ENCODE measurements at regions not wholly inside any gene's neighbourhood (a gene's known extent, or its start where the extent isn't known, plus 50 kb on each side); places are given as distances from the start of the nearest gene placed in this dataset.

DNA sequence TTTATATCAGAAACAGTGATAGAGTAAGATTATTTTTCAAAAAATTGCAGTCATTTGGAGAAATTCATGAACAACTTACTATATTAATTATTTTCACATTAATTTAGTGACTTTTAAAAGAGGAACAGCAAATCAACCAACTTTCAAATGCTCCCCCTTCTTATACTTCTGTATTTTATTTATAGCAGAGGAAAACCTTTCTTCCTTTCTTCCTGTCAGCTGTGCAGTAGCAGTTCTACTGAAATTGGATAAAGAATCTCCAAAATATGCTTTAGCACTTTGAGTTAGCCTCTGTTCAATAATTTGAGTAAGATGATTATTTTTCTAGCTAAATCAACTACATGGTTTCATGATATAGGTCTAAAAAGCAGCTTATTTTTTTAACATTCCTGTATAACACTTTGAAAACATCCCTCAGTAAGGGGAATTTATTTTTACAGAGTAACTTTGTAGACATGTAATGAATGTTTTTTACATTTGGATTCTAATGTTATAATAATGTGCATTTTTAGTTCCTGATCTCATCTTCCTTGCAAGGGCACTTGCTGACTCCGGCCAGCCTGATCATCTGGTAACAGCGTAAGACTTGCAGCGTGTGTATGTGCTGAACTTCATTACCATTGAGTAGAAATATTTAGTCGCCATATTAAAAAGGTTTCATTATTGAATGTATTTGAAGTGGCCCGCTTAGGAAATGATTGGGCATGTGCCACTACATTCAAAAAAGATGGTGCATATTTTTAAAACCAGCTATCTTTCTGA, 158.3 kb upstream of the HDAC9 start:
- TF ChIP-seq, protein P1, sequence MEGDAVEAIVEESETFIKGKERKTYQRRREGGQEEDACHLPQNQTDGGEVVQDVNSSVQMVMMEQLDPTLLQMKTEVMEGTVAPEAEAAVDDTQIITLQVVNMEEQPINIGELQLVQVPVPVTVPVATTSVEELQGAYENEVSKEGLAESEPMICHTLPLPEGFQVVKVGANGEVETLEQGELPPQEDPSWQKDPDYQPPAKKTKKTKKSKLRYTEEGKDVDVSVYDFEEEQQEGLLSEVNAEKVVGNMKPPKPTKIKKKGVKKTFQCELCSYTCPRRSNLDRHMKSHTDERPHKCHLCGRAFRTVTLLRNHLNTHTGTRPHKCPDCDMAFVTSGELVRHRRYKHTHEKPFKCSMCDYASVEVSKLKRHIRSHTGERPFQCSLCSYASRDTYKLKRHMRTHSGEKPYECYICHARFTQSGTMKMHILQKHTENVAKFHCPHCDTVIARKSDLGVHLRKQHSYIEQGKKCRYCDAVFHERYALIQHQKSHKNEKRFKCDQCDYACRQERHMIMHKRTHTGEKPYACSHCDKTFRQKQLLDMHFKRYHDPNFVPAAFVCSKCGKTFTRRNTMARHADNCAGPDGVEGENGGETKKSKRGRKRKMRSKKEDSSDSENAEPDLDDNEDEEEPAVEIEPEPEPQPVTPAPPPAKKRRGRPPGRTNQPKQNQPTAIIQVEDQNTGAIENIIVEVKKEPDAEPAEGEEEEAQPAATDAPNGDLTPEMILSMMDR (IDR thresholded peaks at IDR 0.05) = no peak
- no peak for TF ChIP-seq POLR2A (IDR thresholded peaks at IDR 0.05)
